ENCODE measurements at regions not wholly inside any gene's neighbourhood (a gene's known extent, or its start where the extent isn't known, plus 50 kb on each side); places are given as distances from the start of the nearest gene placed in this dataset.
"Not testable (repeated sequence)": the region's sequence is repeated elsewhere in the genome, so short reads cannot be mapped to it uniquely, and the experiment has no call there.

DNA sequence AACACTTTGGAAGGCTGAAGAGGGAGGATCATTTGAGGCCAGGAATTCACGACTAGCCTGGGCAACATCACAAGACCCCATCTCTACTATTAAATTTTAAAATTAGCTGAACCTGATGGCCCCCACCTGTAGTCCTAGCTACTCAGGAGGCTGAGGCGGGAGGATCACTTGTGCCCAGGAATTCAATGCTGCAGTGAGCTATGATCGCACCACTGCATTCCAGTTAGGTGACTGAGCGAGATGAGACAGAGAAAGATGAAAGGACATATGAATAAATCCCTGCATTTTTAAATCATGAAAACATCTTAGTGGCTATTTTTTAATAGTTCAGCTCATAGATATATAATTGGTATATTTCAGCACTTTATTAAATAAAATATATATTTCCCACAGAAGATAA, 93.8 kb downstream of the GPR63 start:
- DNase-seq: no peak

DNA sequence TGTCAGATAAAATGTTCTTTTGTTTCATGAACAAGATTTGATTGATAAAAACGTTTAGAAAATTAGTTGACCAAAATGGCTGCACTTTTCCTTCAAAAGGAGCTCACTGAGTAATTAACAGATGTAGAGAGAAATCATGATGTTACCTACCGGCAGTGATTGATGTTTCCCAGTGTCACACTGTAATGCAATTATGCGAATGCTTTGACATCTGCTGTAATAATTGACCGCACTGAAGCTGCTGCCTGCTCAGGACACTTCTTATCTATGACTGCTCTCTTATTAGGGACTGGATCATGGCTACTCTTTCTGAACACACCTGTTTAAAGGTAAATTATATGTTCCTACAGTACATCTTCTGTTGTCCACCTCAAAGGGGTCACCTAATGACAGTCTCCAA, 94.6 kb downstream of the GPR63 start:
- DNase-seq: peak; percentile 21

DNA sequence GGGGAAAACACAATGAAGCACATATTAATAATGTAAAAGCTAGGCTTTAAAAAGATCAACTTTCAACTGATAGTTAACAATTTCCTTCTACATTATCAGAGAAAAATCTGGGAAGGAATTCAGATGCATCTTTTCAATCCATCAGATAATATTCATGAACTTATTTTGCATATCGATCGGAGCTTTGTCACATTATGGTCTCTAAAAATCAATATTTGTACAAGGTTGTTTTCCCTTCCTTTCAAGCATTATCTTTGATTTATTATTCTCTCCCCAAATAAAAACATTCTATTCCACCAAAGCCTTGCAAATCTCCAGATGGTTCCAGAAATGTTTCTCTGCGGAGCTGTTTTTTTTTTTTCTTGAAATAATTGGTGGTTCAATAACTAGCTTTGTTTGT, 101.9 kb downstream of the GPR63 start:
- peak; percentile 33 for DNase-seq

DNA sequence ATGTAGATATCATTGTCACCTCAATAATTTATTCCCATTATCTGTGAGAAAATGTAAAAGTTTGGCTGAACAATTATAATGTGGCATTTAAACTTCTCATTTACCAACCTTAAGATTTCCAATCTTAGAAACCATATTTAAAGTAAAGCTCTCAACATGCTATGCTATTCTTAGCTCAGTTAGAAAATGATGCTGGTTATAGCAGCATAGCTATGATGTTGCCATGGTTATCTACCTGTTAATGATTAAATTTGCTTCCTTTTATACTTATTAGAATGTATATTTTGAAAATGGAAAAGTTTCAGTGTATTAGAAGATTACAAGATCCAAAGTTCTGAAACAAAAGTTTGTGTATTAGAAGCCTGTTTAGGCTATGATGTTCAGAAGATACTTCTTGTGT, 110.1 kb downstream of the GPR63 start:
- DNase-seq: no peak

DNA sequence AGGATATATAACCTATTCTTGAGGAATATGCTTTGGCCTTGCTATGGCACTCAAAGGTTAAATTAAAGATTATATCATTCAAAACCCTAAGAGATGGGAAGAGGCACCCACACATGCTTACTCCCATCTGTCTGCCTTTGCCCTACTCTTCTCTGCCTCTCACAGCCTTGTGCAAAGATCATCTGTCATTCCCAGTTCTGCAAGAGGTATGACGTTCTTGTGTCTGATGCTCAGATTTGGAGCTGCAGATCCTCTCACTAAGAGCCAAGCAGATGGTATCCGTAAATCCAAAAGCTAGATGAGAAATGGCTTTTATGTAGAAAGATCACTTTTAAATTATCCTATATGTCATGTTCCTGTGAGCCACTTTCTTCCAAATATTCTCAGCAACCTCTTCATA, 112.0 kb downstream of the GPR63 start:
- DNase-seq: no peak

DNA sequence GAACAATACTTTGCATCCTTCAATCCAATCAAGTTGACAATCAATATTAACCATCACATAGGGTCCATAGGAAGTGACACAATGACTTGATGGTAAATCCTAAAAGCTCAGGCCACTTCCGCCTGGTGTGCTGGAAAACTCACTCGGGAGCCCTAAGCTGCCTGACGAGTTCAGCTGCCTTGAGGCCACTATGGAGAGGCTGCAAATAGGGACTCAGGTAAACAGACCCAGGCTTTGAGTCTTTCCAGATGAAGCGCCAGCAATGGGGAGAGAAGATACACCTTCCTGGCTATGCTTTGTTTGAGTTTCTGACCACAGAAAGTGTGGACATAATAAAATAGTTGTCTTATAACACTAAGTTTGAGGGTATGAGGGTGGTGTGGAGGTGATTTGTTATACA, 112.6 kb downstream of the GPR63 start:
- no peak for DNase-seq

DNA sequence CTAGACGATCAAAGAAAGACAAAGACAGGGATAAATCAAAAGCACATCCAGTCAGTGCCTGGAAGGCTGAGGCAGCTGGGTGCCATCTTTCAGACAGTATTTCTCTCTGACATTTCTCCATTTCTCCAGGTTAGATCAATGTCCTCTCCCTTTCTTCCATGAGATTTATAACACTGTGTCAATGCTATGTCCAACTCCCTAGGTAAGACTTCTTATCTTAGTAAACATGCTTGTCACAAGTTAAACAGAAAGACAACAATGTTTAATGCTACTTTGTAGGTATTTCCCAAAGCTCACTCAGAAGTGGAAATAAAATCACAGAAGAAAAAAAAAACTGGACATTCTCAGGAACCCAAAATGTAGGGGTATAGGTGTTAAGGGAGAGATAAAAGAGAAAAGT, 113.9 kb downstream of the GPR63 start:
- no peak for DNase-seq

DNA sequence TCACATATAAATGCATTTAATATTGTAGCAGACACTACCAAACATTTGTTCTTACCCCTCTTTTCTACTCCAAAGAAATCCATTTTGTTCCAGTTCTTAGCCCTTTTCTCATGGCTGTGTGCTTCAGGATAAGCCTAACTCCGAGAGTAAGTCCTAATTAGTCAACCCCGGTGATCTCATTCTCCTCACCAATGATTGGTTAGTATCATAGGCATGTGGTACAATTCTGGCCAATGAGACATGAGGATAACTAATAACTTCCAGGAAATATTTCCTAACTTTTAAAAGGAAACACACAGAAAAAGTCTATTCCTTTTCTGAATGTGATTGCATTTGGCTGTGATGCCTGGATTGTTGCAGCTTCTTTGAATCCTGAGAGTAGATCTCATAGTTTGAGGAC, 116.0 kb downstream of the GPR63 start:
- DNase-seq: no peak

DNA sequence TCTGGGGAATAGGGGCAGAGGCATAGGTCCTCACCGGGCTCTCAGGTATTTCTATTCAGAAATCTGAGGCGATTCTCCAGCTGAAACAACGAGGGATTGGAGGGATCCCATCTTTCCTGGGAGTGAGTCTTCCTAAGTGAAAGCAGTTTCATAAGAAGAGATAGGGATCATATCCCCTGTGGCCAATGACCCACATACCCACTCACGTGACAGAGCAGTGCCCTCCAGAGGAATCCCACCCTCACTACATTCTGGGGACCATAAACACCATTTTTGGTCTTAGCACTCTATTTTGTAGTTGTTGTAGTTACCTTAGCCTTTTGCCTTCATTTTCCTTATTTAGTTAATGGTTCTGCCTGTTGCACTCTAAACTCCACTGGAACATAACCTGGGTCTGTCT, 121.1 kb downstream of the GPR63 start:
- no peak for DNase-seq

DNA sequence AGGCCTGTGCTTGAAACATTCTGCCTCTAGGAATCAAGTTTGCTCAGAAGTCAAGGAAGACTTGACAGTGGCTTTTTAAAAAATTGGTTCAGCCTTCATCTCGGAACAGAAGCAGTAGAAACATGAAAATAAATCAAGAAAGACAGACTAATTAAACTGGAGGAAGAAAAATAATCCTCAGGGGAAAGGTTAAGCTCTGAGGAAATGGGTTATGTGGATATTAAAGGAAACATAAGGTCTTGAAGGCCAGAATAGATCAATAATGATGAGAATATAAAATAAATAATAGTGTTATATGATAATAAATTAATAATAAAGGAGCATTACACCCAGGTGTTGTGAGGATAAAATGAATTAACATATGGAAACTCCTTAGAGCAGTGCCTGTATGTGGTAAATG, 121.7 kb downstream of the GPR63 start:
- DNase-seq: no peak

DNA sequence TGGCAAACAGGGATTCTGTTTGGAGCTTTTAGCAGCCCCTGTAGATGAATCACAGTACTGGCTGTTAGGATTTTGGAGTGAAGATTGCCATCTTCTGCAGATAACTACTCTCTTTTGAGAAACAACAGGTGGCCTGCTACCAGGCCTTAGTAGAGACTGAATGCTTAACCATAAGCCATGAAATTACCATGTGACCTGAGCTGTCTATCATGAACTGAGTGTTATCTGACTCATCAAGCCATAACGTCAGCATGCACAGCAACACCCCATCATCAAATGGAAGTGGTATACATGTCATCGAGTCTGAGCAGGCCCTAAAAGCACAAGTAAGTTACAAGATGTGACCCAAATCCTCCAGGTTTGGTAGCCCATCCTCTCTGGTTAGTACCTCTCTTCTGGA, 132.6 kb downstream of the GPR63 start:
- DNase-seq: no peak

DNA sequence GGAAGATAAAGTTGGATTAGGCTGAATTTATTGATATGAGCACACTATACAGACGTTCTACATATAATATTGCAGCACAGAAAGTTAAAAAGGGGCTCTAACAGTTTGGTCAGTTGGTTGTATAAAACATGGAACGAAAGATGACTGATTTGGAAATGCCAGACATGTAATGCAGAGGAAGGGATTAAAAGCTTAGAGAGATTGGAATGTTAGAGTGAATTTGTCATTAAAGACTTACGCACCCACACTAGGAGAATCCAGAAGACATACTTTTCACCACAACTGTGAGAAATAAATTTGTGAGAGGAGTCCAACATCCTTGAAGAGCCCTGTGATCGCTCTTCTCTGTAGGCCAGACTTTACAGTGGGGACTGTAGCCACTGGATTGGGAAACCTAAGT, 134.7 kb downstream of the GPR63 start:
- no peak for DNase-seq

DNA sequence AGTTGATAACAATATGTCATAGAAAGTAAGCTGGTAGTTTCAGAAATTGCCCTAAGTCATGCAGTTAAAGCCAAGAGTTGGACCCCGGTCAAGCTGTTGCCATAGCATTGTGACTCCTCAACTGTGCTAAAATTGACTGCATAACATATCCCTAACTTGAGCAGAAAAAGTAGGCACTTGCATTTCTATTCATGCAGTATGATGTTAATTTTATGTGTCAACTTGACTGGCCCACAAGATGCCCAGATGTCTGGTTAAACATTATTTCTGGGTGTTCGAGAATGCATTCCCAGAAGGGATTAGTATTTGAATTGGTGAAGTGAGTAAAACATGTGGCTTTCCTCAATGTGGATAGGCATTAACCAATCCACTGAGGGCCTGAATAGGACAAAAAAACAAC, 136.4 kb downstream of the GPR63 start:
- no peak for DNase-seq

DNA sequence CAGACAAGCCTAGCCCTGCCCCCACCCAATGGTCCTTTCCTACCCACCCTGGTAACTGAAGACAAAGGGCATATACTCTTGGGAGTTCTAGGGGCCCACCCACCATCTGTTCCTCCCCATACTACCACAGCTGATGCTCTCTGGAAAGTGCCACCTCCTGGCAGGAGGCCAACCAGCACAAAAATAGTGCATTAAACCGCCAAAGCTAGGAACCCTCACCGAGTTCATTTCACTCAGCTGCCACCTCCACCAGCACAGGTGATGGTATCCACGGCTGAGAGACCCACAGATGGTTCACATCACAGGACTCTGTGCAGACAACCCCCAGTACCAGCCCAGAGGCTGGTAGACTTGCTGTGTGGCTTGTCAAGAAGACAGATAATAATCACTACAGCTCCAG, 131.5 kb downstream of the FHL5 start:
- DNase-seq: not testable (repeated sequence)

DNA sequence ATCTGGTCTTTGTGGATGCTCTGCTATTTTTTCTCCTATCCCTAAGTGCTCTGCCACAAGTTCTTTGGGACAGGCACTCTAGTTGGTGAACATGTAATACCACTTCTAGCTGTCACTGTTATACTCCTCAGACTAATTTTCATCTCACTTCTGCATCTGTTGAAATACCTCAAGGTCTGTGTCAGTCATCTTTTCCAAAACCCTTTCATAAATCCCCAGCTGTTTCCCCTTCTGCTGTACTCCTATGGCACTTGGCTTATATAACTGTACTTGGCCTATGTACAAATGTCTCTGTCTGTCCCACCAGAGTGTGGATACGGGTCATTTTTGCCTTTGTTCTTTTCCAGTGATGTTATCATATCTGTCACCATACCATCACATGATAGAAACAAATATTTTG, 124.2 kb downstream of the FHL5 start:
- DNase-seq: no peak

DNA sequence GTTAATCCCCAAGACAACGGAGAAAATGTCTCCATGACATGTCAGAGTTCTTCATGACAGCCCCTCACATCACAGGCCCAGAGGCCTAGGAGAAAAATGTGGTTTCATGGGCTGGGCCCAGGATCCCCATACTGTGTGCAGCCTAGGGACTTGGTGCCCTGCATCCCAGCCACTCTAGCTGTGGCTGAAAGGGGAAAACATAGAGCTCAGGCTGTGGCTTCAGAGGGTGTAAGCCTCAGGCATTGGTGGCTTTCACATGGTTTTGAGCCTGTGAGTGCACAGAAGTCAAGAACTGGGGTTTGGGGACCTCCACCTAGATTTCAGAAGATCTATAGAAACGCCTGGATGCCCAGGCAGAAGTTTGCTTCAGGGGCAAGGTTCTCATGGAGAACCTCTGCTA, 122.8 kb downstream of the FHL5 start:
- no peak for DNase-seq

DNA sequence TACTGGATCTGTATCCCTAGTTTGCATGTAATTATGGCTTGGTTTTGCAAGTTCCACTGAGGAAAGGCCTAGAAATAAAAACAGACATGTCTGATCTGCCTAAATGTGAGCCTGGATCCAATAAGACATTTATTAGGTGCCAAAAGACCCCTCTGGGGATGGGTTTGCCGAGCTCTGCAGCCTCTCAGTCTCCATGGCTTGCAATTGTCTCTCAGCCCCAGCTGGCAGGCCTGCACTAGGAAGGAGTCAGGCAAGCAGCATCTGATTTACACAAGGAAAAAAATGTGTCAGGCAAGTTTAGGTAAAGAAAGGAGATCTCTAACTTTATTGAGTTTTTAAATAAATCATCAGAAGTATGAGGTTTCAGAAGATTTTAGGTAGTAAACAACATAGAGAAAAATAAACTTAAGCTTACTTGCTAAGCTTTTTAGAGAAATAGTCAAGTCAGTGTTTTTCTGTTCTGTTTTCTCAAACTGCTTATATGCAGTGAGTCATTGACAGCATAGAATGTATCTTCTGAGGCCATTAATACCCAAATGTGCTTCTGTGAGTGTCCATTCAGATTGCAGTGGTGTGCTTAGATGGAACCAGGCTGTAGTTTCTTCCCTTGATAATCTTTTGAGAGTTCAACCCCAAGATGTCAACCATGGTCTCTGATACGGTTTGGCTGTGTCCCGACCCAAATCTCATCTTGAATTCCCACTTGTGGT, 121.0 kb downstream of the FHL5 start:
- no peak for DNase-seq

DNA sequence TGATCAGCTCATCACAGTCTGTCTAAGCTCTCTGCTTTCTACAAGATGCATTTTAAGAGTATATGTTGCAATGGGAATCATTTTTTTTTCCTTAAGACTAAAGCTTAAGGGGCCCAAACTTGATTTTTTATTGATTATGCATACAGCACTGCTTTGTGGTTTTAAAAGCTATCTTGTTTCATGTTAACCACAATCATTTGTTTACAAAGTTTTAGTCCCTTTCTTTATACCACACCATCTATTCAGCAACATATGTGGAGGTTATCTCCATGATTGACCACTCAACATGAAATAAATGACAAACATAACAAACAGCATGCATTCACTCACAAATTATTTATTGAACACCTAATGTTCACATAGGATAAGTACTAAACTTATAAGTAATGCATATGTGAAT, 119.1 kb downstream of the FHL5 start:
- no peak for DNase-seq

DNA sequence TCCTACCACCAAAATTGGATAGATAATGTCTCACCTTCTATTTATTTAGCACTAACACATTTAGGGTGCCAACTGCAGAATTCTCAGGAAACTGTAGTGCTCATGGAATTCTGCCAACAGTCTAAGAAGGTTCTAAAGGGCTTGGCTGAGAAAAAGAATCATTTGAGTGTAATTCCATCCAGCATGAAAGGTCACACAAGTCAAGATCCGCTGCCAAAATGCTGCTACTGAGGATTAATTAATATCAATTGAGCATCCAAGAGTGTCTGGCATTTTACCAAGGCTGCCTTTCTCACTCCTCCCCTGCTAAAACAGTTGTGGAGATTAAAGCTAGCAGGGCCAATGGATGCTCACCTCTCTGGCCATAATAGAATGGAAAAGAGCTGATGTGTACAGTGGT, 112.7 kb downstream of the FHL5 start:
- DNase-seq: no peak

All from NCI-H146 (cell line).